HG03280 (cell line): ENCODE measurements at regions not wholly inside any gene's neighbourhood (a gene's known extent, or its start where the extent isn't known, plus 50 kb on each side); places are given as distances from the start of the nearest gene placed in this dataset.
"Not testable (repeated sequence)": the region's sequence is repeated elsewhere in the genome, so short reads cannot be mapped to it uniquely, and the experiment has no call there.

ENCODE experiments used
- ATAC-seq: cut with Tn5 transposase; IDR thresholded peaks from one replicate; pipeline ENCODE4 v1.9.1; 2021; ENCODE audit warnings: mild to moderate bottlenecking, moderate library complexity; ENCODE audit not compliant: unreplicated experiment

- ATAC-seq, result no peak
Measured at GRCh38 chr7:127530148-127530547, 55.2 kb downstream of the GCC1 start.

- ATAC-seq, result no peak
Measured at GRCh38 chr7:127527561-127527960, 57.8 kb downstream of the GCC1 start.

GRCh38 chr7:127525866-127526480 lies 59.4 kb downstream of the GCC1 start:
- no peak for ATAC-seq

GRCh38 chr7:127516320-127516719 lies 69.1 kb downstream of the GCC1 start:
- ATAC-seq, result no peak

GRCh38 chr7:127514499-127514898 lies 70.9 kb downstream of the GCC1 start:
- ATAC-seq, result no peak

GRCh38 chr7:127513311-127513710 lies 72.1 kb downstream of the GCC1 start:
- no peak for ATAC-seq

GRCh38 chr7:127512663-127513062 lies 72.7 kb downstream of the GCC1 start:
- no peak for ATAC-seq

- no peak for ATAC-seq
Measured at GRCh38 chr7:127504715-127505114, 80.7 kb downstream of the GCC1 start.

GRCh38 chr7:127501817-127502216 lies 83.6 kb downstream of the GCC1 start:
- no peak for ATAC-seq

GRCh38 chr7:127487381-127487780 lies 94.9 kb upstream of the ZNF800 start:
- ATAC-seq, result no peak

- ATAC-seq, result no peak
Measured at GRCh38 chr7:127486654-127487053, 94.1 kb upstream of the ZNF800 start.

GRCh38 chr7:127485482-127485881 lies 93.0 kb upstream of the ZNF800 start:
- ATAC-seq, result no peak

- ATAC-seq, result no peak
Measured at GRCh38 chr7:127484954-127485353, 92.4 kb upstream of the ZNF800 start.

- ATAC-seq, result no peak
Measured at GRCh38 chr7:127478461-127478860, 86.0 kb upstream of the ZNF800 start.

- ATAC-seq, result no peak
Measured at GRCh38 chr7:127478024-127478355, 85.5 kb upstream of the ZNF800 start.

- ATAC-seq, result no peak
Measured at GRCh38 chr7:127477295-127478023, 85.0 kb upstream of the ZNF800 start.

GRCh38 chr7:127476618-127477017 lies 84.1 kb upstream of the ZNF800 start:
- ATAC-seq, result no peak

GRCh38 chr7:127474457-127474856 lies 81.9 kb upstream of the ZNF800 start:
- no peak for ATAC-seq

- no peak for ATAC-seq
Measured at GRCh38 chr7:127473409-127473808, 80.9 kb upstream of the ZNF800 start.

- ATAC-seq, result no peak
Measured at GRCh38 chr7:127460077-127460476, 67.6 kb upstream of the ZNF800 start.

GRCh38 chr7:127451258-127451657 lies 58.8 kb upstream of the ZNF800 start:
- ATAC-seq, result not testable (repeated sequence)

GRCh38 chr7:127448566-127448965 lies 56.1 kb upstream of the ZNF800 start:
- no peak for ATAC-seq
